NCI-H1092 (cell line): ENCODE measurements at regions not wholly inside any gene's neighbourhood (a gene's known extent, or its start where the extent isn't known, plus 50 kb on each side); places are given as distances from the start of the nearest gene placed in this dataset.
"Not testable (repeated sequence)": the region's sequence is repeated elsewhere in the genome, so short reads cannot be mapped to it uniquely, and the experiment has no call there.

Source experiments
- DNase-seq: peaks from one replicate; lab custom pipeline; 2025; lab: John Stamatoyannopoulos, UW

DNA sequence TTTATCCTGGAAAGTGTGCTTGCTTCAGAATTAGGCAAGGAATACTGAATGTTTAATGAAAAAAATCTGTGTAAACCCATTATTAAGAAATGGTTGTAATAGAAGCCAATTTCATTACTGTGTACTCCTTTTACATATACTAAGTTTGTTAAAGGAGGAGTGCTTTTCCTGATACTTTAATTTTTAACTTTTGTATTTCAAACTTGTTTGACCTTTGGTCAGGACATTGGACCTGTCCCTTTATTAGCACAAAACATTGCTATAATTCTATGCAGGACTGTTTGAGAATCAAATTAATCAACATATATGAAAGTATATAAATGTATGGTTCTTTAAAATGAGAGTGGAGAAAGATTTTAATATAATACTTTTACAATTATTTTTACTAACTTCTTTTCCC lies 659.6 kb downstream of the TMTC2 start:
- DNase-seq: no peak

DNA sequence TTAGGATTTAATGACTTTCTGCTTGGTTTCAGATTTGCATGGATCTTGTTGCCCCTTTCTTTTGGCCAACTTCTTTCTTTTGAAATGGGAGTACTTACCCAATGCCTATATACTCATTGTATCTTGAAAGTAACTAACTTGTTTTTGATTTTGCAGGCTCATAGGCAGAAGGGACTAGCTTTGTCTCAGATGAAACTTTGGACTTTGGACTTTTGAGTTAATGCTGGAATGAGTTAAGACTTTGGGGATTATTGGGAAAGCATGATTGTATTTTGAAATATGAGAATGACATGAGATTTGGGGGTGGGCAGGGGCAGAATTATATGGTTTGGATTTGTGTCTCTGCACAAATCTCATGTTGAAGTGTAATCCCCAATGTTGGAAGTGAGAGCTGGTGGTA lies 657.1 kb downstream of the TMTC2 start:
- no peak for DNase-seq

DNA sequence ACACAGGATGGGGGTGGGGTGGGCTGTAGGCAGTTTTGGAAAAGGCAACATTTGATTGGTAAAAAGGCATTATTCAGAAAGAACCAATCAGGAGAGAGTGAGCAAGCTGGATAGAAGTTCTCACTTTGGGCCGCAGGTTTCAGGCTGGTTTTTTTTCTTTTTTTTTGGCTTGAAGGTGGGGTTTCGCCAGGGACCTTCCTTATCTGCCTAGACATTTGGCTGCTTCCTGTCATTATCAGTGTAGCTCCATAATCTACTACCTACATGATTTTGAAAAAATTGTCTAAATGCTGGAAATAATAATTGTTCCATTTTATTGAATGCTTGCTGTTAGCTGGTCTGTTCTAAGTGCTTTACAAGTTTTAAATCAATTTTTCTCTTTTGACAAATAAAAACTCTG lies 649.0 kb downstream of the TMTC2 start:
- DNase-seq: no peak

DNA sequence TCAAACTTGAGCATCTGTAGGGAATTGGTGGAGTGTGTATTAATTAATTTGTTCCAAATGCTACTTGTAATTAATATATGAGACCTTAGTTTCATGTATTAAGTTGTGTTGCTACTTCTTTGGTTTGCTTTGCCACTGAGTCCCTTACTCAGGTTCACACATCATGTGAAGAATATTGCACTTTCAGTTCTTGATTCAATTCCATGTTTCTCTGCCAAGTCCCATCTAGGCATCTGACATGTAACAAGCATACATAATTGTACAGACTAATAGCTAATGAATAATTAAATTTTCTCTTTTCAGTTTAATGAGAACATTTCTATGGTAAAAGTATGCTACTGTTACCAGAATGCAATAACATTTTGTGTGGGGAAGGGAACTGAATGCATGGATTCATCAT lies 640.0 kb downstream of the TMTC2 start:
- DNase-seq: no peak

DNA sequence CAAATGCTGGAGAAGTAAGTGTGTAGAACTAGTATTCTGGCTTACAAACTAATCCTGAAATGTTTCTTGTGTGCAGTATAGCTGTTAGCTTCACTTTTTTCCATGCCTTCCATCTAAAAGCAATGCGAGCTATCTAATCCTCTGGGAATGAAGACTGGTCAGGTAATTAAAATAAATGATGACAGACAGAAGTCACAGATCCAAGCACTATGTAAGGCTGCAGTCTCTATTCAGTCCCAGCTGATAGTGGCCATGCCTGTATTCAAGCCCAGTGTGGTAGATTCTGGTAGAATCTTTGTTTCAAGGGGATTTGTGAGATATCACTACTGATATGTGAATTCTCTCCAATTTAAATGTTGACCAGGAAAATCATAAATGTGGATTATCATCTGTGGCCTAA lies 637.2 kb downstream of the TMTC2 start:
- DNase-seq: no peak

DNA sequence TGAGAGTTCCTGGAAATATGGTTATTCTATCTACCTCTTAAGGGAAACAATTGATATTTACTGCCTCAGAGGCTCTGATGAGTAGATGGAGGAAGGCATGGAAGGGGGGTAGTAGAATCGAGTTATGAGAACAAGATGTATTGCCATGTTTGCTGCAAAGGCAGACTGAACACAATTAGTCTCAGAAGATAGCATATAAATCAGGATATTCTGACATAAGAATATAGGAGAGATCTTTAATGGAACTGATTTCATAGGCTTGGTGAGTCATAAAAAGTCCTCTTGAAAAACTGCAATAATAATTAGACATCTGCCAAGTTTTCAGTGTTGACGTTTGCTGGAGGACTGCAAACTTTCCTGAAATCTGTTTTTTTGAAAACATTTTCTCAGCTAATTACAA lies 636.1 kb downstream of the TMTC2 start:
- DNase-seq: no peak

DNA sequence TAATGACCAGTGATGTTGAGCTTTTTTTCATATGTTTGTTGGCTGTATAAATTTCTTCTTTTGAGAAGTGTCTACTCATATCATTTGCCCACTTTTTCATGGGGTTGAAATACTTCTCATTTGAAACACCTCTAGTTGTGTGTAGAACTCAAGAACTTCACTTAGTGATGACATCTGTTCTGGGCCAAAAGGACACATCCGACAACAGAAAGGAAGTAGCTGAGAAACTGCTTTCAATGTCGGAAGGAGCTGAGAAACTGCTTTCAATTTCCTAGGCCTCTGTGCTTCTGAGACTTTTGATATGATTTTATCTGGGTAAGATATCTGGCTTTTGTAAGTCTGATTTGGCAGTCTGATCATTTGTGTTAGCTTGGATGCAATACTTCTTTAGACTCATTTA lies 635.3 kb downstream of the TMTC2 start:
- DNase-seq: no peak

DNA sequence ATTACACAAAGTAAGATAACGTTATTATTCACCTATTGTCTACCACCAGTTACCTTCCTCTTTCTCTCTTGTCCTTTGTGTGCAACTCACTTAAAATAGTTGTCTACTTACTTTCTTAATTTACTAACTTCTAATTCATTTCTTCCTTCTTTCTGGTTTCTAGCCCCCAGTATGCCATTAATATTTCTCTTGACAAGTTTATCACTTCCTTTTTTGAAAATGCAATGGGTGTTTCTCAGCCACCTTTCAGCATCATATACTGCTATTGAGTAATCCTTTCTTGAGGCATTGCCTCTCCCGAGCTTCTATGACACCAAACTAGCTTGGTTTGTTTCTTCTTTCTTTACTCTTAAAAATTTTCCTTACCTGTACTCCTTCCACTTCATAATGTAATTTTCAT lies 633.6 kb downstream of the TMTC2 start:
- no peak for DNase-seq

DNA sequence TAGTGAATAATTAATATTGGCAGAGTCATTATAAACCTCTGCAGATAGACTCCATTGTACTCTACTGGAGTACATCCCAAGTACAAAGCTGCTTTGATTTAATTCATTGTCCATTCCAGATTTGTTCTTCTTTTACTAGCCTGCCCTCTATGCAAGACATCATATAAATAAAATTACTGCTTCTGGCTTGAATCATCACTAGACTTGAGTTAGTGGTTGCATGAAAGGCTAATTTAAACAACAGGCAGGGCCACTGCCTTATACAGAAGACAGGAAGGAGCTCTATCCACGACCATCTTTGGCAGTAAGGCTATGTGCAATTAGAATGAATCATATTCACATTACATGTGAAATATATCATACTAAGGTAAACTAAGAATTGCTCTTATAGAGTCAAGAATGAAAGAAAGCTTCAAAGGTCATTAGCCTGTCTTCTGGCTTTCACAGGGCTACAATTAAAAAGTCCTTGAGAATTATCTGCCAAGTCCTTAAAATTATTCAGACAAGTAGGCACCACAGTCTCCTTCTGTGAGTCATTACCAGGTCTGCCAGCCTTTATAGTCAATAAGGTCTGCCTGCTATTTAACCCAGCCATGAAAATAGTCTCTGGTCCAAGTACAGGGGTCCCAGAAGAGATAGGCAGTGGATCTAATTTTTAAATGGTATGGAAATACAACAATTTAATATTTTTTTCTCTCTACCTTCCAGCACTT lies 631.8 kb downstream of the TMTC2 start:
- no peak for DNase-seq

DNA sequence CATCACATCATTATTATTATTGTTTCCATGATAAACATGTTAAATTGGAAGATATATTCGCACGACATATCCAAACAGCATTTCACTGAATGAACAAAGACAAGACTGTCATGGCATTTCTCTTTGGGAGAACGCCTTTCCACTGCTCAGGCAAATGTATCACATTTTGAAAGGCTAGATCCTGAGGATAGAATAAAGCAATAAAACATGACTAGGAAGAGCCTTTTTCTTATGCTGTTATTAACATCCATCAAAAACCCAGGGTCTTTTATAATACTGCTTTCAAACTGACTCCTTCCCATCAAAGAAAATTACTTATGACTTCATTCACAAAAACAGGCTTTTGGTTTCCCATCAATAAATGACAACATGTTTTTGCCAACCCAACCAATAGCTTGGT lies 630.9 kb downstream of the TMTC2 start:
- no peak for DNase-seq

DNA sequence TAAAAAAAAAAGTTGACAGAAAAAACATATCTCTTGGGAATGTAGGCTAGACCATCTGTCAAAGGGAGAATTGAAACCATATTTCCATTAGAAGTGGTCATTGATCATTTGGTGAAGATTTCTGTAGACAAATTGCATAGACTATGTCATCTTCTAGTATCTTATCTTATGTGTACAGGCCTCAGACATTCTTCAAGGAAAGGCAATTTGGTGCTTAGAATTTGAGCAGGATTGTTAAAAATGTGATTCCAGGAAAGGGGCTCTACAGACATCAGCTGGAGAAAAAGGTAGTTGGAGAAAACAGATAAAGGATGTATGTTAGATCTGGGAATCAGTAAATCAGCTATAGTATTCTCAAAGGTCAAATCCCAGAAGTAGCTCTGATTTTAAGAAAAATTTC lies 627.1 kb downstream of the TMTC2 start:
- DNase-seq: no peak

DNA sequence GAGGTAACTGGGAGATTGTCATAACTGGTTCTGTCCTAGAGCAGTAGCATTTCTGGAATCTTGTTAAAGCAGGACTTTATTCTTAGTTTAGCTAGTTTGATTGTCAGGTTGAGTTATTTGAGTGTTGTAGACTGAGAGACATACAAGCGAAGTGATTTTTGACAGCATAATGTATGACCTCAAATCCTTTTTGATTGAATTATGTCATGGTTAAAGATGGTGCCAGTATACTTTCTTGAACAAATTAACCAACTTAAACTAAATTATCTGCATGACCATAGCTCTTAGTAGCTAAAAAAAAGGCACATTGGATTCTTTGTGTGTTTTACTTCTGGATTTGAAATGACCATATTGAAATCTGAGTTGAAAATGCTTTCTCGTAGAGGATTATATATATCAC lies 626.6 kb downstream of the TMTC2 start:
- no peak for DNase-seq

DNA sequence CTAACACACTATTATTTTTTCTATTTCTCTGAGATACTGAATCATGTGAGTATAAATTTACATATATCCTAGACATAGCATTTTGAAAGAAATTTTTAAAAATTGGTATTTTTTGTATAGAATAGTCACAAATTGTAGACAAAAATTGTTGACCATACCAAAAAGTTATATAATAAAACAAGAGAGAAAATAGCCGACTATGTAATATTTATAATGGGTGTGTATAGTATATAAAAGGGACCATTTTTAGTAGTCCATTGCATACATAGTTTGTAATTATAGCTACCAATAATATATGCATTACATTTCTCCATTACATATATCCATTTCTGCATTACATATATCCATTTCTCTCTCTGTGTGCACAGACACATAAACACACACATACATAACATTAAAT lies 590.2 kb downstream of the TMTC2 start:
- no peak for DNase-seq

DNA sequence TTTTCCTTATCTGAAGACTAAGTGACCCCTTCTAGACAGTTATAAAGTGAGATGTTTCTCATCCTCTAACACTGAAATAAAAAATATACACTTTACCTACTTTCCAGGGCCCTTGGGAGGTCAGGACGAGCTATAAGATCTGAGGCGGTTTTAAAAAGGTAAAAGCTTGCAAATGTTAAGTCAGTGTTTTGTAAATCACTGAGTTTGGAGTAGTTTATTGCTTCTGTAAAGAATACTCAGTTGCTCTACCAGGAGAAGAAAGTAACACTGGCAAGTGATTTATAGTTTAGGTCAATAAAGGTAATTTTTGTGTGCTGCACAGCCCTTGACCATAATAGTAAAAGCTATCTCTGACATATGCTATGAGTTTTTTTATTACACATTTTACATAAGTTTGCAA lies 584.5 kb downstream of the TMTC2 start:
- no peak for DNase-seq

DNA sequence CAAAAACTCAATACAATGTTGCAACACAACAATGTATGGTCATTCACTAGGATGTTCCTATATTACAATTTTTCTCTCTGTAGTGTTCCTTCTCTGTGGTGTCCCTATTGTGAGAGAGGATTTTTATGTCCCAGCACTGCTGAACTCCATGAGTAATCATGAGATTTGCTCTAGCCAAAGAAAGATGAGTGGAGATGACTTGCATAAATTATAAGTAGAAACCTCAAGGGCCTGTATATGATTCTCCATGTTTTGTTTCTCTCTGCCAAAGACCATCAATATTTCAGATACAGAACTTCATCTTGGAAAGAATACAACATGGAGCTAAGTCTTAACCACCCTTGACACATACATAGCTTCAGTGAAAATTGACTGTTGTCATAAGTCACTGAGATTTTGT lies 579.1 kb downstream of the TMTC2 start:
- DNase-seq: no peak

DNA sequence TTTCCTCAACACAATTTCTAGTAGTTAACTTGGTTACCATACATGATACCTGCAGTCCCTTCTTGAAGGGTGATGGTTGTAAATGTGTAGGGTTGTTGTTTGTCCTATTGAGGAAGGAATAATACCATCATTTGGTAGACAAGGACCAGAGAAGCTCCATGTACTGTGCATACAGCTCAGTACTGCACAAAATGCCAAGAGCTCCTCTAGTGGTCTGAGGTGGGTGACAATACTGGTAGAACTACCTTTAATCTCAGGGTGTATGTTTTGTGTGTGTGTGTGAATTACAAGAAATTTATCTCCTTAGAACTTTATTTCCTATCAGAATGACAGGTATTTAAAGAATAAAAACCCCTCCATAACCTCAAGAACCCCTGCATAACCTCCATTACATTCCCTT lies 575.3 kb downstream of the TMTC2 start:
- DNase-seq: no peak

DNA sequence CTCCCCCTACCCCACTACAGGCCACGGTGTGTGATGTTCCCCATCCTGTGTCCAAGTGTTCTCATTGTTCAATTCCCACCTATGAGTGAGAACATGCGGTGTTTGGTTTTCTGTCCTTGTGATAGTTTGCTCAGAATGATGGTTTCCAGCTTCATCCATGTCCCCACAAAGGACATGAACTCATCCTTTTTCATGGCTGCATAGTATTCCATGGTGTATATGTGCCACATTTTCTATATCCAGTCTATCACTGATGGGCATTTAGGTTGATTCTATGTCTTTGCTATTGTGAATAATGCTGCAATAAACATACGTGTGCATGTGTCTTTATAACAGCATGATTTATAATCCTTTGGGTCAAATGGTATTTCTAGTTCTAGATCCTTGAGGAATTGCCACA lies 573.4 kb downstream of the TMTC2 start:
- not testable (repeated sequence) for DNase-seq

DNA sequence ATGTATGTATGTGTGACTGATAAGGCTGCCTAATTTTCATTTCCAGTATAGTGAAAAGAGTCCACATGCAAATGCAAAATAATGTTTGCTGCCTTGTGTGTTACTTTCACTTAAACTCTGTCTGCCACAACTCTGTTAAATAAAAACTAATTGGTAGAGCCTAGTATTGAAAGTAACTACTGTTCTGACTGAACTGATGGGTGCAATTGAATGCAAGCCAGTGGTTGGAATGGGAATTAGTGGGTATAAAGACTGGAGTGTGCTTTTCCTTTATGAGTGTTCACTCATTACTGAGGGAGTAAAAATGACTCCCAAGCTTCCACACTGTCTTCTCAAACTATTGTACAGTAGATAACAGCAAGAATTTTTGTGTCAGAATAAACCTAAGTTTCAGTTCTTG lies 571.0 kb downstream of the TMTC2 start:
- no peak for DNase-seq

DNA sequence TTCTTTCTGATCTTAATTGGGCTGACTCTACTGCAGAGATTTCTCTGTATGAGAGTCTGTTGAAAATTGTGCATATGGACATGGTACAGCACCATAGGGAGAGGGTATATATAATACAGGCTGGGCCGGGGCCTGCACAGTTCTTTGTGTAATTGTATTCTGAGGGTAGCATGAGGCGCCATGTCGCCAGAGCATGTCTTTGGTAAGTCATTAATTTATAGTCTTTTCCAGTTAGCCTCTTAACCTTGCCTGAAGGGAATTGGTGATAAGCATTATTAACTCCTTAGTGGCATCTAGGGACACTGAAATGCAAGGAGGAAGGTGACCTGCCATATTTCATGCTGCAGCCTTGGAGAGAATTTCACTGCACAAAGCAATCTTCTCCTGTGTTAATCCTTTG lies 569.9 kb downstream of the TMTC2 start:
- DNase-seq: no peak

DNA sequence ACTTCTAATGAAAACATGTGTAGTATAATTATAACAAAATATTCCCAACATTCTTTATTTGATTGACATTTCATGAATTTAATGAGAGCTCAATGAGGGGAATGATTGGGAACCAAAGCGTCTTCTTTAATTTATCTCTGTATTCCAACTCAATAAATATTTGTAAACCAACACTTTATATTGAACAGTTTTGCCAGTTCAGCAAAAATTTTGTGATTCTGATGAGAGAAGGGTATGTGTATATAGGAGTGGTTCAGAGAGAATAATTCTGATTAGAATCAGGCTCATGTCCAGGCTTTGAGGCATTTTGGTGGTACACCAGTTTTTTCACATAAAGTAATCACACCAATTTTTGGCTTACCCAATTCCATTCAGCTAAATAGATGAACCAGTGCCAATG lies 564.2 kb downstream of the TMTC2 start:
- no peak for DNase-seq

DNA sequence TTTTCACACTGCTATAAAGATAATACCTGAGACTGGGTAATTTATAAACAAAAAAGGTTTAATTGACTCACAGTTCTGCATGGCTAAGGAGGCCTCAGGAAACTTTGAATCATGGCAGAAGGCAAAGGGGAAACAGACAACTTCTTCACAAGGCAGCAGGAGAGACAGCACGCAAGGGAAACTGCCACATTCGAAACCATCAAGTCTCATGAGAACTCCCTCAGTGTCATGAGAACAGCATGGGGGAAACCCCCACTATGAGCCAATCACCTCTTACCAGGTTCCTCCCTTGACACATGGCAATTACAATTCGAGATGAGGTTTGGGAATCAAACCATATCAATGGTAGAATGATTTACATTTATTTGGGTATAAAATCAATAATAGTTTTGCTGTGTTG lies 558.5 kb downstream of the TMTC2 start:
- no peak for DNase-seq

DNA sequence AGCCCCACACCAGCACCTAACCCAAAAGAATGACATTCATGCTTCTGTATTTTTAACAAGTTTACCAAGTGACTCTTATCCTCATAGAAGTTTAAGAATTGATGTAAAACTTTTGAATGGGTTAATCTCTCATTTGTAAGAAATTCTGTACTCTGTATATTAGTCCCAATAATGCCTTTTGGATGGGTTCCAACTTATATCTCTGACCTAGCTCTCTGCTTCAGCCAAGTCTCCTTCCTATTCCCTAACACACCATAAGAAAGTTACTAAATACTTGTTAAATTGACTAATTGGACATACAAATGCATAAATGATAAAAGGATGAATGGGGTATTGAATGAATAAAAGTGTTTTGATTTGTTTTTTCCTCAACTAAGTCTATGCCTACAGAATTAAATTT lies 557.3 kb downstream of the TMTC2 start:
- DNase-seq: no peak

DNA sequence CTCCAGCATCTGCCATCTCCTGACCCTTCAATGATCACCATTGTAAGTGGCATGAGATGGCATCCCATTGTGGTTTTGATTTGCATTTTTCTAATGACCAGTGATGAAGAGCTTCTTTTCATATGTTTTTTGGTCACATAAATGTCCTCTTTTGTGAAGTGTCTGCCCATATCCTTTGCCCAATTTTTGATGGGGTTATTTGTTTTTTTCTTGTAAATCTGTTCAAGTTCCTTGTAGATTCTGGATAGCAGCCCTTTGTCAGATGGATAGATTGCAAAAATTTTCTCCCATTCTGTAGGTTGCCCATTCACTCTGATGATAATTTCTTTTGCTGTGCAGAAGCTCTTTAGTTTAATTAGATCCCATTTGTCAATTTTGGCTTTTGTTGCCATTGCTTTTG lies 547.3 kb downstream of the TMTC2 start:
- DNase-seq: not testable (repeated sequence)

DNA sequence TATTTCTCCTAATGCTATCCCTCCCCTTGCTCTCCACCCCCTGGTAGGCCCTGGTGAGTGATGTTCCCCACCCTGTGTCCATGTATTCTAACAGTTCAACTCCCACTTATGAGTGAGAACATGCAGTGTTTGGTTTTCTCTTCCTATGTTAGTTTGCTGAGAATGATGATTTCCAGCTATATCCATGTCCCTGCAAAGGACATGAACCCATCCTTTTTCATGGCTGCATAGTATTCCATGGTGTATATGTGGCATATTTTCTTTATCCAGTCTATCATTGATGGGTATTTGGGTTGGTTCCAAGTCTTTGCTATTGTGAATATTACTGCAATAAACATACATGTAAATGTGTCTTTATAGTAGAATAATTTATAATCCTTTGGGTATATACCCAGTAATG lies 540.3 kb downstream of the TMTC2 start:
- DNase-seq: not testable (repeated sequence)

DNA sequence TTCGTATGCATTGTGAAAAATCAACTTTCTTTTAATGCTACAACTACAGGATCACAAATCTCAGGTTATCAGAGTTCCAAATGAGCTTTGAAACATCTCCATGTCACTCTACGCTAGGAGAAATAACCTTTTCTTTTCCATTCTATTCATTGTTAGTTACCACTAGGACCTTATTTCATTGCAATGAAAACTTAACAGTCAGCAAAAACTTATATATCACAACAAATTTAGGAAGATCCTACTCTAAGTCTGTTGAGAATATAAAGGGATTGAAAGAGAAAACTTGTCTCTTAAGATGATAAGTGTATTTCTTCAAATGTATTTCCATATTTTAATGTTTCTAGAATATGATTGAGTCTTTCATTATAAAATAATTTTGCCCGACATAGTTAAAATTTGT lies 539.1 kb downstream of the TMTC2 start:
- no peak for DNase-seq
